DMS114 treated with DMSO at 0.1 percent for 48 hours (cell line): ENCODE measurements at regions not wholly inside any gene's neighbourhood (a gene's known extent, or its start where the extent isn't known, plus 50 kb on each side); places are given as distances from the start of the nearest gene placed in this dataset.
"Not testable (repeated sequence)": the region's sequence is repeated elsewhere in the genome, so short reads cannot be mapped to it uniquely, and the experiment has no call there.

Experiments
- DNase-seq: peaks from one replicate; lab custom pipeline; 2025; ENCODE audit not compliant: unreplicated experiment; lab: John Stamatoyannopoulos, UW

GRCh38 chr17:54177606-54178308 is 355.0 kb downstream of the KIF2B start:
- DNase-seq = no peak

GRCh38 chr17:54180950-54181349 is 358.2 kb downstream of the KIF2B start:
- DNase-seq = no peak

- DNase-seq = no peak
These were observed 368.5 kb downstream of the KIF2B start for GRCh38 chr17:54191261-54191660.

GRCh38 chr17:54194268-54194667 is 371.5 kb downstream of the KIF2B start:
- DNase-seq = no peak

GRCh38 chr17:54196751-54197150 is 374.0 kb downstream of the KIF2B start:
- DNase-seq = no peak

- not testable (repeated sequence) for DNase-seq
These were observed 378.7 kb downstream of the KIF2B start for GRCh38 chr17:54201380-54201779.

GRCh38 chr17:54220829-54221228 is 398.1 kb downstream of the KIF2B start:
- DNase-seq = no peak

- no peak for DNase-seq
These were observed 398.8 kb downstream of the KIF2B start for GRCh38 chr17:54221499-54221898.

GRCh38 chr17:54235571-54235970 is 412.8 kb downstream of the KIF2B start:
- DNase-seq = no peak

- no peak for DNase-seq
These were observed 415.3 kb downstream of the KIF2B start for GRCh38 chr17:54237911-54238515.

GRCh38 chr17:54239291-54239690 is 416.6 kb downstream of the KIF2B start:
- DNase-seq = no peak

GRCh38 chr17:54255696-54256095 is 433.0 kb downstream of the KIF2B start:
- no peak for DNase-seq

- no peak for DNase-seq
These were observed 433.7 kb downstream of the KIF2B start for GRCh38 chr17:54256401-54256929.

GRCh38 chr17:54257440-54257839 is 434.7 kb downstream of the KIF2B start:
- DNase-seq = no peak

GRCh38 chr17:54259476-54259875 is 436.7 kb downstream of the KIF2B start:
- DNase-seq = no peak

- no peak for DNase-seq
These were observed 438.7 kb downstream of the KIF2B start for GRCh38 chr17:54261465-54261864.

GRCh38 chr17:54269881-54270280 is 447.2 kb downstream of the KIF2B start:
- no peak for DNase-seq

- DNase-seq = no peak
These were observed 447.8 kb downstream of the KIF2B start for GRCh38 chr17:54270499-54270898.

- DNase-seq = no peak
These were observed 455.1 kb downstream of the KIF2B start for GRCh38 chr17:54277868-54278267.

GRCh38 chr17:54280741-54281140 is 458.0 kb downstream of the KIF2B start:
- no peak for DNase-seq

- DNase-seq = no peak
These were observed 460.2 kb downstream of the KIF2B start for GRCh38 chr17:54282886-54283285.

- no peak for DNase-seq
These were observed 484.6 kb downstream of the KIF2B start for GRCh38 chr17:54307351-54307750.

- DNase-seq = no peak
These were observed 502.1 kb downstream of the KIF2B start for GRCh38 chr17:54324813-54325212.
